ENCODE measurements at regions not wholly inside any gene's neighbourhood (a gene's known extent, or its start where the extent isn't known, plus 50 kb on each side); places are given as distances from the start of the nearest gene placed in this dataset.
"Not testable (repeated sequence)": the region's sequence is repeated elsewhere in the genome, so short reads cannot be mapped to it uniquely, and the experiment has no call there.

DNA sequence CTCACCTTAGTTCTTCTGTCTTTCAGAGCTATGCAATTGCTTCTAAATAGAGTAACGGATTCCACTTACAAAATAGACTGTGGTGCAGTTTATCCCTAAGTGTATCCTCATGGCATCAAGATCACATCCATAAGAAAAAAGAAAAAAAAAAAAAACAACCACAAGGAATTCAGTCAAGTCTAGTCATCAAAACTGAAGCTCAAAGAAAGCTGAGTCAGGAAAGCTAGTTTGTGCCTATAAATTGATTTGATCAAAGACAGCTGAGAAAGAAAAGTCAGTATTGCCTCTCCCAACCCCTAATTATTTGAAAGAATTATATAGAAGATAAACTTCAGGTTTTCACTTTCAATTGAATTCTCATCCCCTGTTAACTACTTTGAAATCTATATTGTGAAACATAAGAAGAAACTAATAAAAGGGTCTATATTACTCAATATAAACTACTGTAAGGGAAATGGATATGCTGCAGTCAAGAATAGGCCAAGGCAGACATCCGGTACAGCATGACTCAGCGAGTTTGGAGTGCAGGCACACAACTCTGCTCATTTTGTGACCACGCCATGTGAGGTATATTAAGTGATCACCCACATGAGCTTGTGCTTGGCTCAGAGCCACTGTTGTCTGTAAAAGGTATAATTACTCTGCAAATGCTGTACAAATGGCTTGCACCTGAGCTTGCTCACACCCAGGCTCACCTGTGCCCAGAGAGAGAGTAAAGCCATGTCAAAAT is 568.1 kb upstream of the CRIM1 start:
- no peak for DNase-seq

DNA sequence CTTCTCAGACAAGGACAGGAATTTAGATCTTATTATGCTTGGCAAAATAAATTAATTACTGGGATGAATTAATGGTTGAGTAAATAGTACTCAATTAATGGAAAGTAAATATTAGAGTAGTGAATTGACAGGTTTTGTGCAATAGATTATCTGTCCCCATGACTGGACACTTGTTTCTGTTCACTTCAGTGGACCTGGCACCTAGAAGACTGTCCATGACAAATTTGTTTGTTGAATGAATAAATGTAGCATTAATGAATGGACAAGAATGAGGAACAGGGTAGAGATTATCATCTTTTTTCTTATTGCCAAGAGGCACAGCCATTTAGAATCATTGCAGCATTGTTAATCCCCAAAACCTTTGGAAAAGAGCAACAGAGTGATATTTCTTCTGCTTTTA is 570.0 kb upstream of the CRIM1 start:
- DNase-seq, result no peak

DNA sequence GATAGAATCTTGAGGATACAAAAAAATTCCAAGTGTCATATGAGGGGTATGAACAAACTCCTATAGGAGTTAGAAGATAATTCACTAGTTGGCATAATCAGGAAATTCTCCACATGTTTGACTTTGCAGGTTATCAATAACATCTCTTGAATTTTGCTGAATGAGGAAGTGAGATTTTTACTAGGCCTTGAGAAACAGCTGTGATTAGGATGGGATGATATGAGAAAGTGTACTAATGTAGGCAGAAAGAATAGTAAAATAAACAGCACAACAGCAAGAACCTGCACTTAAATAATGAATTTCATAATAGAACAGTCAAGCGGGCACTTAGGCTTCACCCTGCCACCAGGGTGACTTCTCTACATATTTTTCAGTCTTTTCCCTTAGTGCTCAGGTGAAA is 570.8 kb upstream of the CRIM1 start:
- DNase-seq, result no peak

DNA sequence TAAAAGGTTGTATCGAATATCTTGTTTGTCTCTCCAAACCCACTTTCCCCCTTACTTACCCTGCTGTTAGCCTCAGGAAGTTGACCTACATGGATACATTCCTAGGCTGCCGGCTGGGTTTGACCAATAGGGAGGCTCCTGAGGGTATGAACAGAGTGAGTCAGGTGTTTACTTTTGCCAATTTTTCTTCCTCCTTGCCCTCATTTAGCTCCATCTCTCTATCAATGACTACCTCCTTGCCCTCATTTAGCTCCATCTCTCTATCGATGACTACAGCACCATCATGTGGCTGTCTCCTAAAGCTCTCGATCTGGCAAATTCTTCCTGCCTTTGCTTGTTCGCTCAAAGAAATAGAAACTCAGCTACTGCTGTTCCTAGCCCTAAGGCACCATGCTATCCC is 571.9 kb upstream of the CRIM1 start:
- no peak for DNase-seq

DNA sequence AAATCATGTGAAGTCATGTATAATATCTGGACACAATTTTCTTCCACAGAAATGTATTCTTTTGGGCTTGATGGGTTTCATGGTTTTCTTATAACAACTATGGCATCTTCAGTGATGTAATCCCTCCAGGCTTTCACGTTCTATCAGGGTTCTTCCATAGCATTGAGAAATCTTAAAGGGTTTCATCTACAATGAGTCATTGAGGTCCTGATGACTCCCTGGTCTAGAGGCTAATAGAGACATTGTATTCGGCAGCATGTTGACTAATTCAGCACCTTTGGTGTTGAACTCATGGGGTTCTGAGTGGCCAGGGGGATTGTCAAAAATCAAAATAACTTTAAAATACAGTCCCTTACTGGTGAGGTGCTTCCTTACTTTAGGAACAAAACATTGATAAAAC is 614.0 kb upstream of the CRIM1 start:
- no peak for DNase-seq

DNA sequence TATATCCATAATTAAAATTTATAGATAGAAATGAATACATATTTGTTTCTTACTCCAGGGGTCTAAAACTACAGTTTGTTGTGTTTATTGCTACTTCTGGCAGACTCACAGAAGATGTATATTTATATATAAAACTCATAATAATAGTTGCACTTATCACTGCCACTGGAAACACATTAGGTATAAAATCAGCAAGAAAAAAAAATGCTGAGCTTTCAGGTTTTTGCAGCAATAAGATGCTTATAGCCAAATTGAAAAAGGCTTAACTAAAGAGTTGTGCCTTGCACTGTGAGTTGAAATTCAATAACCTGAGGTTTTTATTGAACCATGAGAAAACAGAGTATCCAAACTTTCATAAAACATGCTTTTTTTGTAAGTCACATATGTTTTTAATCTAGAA is 623.9 kb upstream of the CRIM1 start:
- DNase-seq, result no peak

DNA sequence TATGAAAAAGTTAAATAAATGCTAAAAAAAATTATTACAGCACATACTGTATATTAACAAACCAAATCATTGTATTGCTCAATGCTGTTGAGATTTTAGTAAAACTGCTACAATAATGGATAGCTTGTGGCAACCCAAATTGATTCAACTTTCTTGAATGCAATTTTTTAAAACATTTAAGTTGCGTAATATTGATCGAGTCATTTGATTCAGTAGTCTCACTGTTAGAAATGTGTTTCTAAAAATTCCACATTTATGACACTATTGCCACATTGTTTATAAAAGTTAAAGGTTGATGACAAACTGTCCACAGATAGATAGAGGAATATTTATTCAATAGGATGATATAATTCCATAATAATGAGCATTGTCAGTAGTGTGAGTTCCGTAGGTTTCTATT is 640.7 kb upstream of the CRIM1 start:
- DNase-seq, result no peak

DNA sequence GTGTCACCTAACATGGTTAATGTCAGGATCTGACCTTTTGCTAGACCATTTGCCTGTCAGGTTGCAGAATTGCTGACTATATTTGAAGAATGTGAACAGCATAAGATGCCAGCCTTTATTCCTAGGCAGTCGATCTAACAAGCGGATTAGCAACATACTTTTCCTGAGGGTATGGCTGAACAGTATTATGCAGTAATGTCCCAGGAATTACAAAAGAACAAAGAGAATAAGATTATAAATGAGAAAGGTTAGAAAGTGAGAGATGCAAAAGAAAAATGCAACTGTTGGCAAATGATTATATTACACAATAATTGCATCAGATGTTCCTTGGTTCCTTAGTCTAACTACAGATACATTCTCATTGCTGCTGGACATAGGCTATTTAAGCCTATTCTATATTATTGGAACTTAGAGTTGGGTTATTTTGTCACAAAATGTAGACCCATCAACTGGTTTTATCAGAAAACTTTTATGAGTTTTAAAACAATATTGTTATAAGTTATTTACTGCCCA is 647.1 kb upstream of the CRIM1 start:
- DNase-seq, result no peak

DNA sequence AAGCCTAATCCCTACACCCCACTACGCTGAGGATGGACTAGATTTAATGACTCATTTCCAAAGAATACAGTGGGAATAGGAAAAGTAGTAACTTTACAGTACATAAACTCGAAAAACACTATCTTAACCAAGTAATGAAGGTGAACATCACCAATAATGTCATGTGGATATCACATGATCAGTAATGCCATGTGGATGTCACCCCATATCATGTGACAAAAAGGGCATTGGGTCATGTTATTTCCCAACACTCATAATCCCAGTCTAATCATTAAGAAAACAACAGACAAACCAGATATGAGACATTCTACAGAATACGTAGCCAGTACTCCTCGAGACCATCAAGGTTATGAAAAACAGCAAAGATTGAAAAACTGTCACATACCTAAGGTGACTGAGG is 667.3 kb upstream of the CRIM1 start:
- DNase-seq, result no peak

DNA sequence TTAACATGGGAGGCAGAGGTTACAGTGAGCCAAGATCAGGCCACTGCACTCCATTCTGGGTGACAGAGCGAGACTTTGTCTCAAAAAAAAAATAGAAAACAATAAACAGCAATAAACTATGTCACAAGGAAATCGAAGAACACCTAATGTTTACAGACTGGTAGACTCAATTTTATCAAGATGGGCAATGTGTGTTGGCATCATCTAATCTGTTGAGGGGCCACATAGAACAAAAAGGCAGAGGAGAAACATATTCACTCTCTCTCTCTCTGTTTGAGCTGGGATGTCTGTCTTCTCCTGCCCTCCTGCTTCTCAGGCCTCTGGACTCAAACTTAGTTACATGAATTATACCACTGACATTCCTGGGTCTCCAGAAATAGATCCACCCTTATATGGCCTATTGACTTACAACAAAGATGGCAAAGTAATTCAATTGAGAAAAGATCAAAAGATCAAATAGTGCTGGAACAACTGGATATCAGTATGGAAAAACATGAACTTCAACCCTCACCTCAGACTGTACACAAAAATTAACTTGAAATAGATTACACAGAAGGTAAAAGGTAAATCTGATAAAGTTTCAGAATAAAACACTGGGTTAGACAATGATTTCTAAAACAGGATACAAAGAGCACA is 703.8 kb upstream of the CRIM1 start:
- no peak for DNase-seq

DNA sequence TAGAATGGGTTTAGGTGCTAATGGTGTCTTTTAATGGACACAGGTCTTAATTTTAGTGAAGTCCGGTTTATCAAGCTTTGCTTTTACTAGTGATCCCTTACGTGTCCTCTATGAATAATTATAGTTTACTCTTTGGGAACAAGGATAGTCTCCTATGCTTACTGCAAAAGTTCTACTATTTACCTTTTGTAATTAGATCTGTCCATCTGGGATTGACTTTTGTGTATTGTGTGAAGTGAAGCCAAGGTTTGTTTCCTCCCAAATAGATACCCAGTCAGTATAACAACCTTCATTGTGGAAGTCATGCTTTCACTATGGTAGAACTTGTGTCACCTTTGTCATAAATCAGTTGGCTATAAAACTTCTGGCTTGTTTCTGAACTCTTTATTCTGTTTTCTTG is 740.9 kb upstream of the CRIM1 start:
- DNase-seq, result no peak

DNA sequence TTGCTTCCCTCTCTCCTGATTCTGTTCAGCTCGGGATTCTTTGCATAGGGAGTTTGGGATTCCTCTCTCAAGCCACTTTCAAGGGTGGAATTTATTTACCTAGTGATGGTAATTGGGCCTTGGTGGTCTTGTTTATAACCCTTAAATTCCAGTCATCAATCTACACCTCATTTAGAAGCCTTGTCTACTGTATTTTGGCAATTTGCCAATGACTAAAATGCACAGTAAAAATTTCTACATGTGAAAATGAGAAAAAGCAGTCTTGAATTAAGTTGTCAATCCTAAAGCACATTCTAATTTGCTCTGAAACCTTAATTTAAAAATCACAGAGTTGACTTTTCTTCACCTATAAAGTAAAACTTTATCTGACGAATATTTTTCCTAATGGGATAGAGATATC is 749.2 kb upstream of the CRIM1 start:
- DNase-seq, result no peak

DNA sequence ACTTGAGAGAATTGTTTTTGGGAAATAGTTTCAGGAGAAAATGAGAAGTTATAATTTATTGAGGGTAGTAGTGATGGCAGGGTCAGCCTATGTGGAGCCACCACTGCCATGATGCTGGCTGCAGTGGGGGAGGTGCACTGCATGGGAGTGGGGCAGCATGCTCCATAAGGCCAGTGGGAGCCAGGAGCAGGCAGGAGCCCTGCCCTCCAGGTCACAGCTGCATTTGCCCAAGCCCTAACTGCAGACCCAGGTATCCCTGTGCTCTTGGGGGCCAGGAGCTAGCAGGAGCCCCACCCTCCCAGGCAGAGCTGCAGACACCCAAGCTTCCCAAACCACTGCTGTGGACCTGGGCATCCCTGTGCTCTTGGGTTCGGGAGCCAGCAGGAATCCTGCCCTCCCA is 757.3 kb upstream of the CRIM1 start:
- no peak for DNase-seq

DNA sequence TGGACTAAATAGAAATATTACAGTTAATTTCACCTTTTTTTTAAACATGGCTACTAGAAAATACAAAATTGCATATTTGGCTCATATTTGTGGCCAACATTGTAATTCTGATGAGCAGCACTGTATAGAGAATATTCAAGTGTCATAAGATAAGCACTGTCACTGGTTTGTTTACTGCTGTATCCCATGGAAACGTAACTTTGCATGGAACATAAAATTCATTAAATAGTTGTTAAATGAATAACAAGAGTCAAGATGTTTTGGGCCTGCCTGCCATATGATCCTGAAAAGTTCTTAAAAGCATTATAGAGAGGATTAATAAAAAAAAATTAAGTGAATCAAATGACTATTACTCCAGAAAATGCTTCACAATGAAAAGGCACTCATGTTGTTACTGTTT is 763.7 kb upstream of the CRIM1 start:
- DNase-seq, result no peak

DNA sequence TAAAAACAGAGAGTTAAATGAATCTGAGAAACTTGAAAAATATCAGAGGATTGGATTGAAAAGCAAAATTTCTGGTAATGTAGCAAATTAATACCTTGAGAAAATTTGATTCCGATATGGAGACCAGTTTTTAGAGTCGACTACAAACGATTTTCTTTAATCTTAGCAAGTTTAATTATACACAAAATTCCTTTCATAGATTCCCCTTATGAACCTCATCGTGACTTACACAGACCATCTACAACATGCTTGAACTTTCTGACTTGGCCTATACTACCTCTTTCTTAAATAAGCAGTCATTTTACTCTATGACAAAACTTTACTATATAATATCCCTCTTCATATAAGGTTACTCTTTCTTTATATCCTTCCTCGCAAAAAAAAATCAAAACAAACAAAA is 769.6 kb upstream of the CRIM1 start:
- DNase-seq, result no peak

DNA sequence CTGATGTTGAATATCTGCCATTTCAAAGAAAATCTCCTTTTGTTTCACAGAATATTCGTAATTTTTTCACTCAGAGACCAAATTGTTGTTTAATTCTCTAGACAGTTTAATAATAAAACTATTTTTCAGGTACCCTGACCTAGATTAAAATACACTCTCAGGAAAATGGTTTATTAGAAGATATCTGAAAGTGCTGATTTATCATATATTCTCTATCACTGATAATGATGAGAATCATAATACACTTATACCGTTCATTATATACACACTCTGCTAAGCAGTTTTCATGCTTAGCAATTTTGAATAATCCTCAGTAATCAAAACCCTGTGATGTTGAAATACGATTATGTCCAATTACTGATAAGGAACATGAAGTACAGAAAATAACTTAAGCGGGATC is 772.9 kb upstream of the CRIM1 start:
- no peak for DNase-seq

DNA sequence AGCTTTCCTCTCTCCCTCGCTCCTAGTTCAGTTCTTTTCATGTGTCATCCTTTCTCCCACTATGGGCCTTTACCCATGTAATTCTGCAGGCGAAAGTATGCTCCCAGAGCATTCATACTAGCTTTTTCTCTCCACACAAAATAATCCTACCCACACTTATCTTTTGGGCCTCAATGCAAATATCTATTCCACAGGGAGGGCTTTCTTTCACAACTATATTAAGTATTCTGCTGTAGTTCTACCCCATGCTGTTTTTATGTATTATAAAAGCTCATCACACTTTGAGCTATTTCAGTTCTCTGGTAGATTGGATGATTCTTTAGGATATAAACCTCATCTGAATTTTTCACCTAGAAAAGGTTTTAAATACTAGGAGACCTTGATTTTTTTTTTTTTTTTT is 774.6 kb upstream of the CRIM1 start:
- DNase-seq, result no peak

DNA sequence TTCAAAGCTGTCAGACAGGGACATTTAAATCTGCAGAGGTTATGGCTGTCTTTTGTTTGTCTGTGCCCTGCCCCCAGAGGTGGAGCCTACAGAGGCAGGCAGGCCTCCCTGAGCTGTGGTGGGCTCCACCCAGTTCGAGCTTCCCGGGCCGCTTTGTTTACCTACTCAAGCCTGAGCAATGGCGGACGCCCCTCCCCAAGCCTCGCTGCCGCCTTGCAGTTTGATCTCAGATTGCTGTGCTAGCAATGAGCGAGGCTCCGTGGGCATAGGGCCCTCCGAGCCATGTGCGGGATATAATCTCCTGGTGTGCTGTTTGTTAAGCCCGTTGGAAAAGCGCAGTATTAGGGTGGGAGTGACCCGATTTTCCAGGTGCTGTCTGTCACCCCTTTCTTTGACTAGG is 787.0 kb upstream of the CRIM1 start:
- not testable (repeated sequence) for DNase-seq

DNA sequence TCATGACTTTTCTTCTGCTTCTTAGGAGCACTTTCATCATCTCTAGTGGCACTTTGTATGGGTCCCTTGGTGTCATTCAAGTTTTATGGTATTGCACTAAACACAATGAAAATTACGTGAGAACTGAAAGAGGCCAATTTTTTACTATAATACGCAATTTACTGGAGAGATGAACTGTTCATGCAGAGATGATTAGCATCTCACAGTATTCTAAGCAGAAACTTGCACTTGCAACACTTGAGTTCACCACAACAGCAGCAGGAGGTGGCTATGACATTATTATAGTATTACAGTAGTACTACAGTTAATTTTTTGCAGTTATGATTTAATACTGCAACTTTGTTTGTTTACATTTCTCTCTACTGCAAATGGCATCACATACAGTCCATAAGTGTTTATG is 793.1 kb upstream of the CRIM1 start:
- DNase-seq, result no peak

DNA sequence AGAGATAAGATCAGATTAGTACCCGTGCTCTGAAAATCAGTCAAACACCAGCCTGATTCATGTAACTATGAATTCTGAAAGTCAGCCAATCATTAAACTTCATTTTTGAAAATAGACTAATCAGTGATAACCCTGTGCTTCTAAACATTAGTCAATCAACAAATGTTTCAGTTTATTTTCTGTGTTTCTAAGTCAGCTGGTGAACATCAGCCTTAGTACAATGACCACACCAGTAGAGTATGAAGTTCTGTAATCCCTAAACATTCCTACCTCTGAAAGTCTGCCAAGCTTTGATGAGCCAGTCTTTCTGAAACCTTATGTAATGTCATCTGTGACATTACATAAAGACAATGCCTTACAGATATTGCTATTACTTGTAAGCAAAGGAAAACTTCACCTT is 807.4 kb upstream of the CRIM1 start:
- no peak for DNase-seq

DNA sequence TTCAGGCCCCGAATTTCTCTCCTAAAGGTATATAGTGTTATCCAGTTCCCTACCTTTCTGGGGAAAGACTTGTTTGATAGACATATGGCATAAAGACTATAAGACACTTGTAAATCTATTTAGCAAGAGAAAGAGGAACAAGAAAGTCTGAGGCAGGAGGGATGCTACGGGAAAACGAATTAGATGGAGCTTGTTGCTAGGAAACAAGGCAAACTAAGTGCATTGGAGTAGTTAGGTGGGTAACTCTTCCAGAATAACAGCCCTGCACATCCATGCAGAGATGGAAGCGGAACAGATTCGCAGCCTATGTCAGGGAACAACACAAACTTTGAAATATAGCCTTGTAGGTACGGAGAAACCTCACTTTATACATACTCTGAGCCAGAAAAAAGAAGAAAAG is 810.3 kb upstream of the CRIM1 start:
- no peak for DNase-seq

DNA sequence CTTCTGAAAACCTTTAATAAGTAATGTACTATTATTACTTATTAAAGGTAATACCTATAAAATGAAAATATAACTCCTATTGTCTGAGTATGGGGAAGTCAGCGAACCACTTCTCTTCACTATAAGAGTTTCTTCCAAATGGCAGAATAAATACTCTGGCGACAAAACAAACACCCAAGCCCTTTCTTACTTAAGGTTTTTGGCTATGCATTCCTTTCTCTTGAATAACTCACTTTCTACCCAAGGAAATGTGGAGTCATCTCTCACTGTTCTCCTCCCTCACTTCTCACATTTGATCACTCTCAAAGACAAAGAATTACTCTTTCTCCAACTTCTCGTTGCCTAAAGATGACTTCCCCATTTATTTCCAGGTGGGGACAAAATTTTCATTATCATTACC is 816.8 kb upstream of the CRIM1 start:
- DNase-seq, result no peak

DNA sequence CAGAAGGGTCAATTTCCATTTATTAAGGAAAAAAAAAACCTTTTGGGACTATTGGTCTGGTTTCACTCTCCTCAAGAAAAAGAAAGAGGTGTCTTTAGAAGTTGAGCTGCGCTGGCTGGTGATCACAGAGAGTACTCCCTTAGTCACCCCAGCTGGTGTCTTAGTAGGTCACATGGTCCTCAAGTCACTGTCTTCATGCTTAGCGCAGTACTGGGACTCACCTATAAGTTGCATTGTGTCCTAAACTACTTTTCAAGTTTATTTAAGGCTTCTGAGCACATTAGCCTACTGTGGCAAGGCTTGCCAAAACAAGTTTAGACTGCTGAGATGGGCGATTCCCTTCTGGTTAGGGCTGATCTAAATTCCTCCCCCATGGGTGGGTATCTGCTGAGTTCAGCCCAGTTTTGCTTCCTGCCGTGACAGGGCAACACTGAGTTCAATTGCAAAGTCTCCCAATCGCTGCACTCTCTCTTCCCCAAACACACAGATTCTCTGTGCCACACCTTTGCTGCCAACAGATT is 824.9 kb upstream of the CRIM1 start:
- no peak for DNase-seq

DNA sequence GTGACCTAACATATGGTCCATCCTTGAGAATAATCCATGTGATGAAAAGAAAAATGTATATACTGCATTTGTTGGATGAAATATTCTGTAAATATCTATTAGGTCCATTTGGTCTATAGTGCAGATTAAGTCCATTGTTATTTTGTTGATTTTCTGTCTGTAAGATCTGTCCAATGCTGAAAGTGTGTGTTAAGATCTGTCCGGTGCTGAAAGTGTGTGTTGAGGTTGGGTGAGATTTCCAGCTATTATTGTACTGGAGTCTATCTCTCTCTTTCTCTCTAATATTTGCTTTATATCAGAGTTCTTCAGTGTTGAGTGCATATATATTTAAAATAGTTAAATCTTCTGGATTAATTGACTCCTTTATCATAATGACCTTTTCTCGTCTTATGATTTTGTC is 828.8 kb upstream of the CRIM1 start:
- DNase-seq, result no peak

DNA sequence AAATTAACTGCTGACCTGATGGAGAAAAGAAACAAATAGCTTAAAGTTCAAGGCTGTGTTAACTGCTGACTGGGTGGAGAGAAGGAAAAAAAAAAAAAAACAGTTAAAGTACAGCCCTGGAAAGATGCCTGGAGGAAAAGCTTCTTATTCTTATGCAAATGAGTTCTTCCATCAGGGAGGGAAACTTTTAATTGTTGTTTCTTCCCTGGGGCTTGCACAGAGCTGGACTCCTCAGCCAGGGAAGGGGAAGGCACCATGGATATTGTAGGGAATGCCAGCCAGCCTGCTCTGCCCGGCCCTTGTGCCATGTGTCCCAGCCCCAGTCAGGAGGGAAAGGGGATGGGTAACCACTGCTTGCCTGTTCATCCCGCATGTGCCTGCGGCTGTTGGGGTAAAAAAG is 833.1 kb upstream of the CRIM1 start:
- DNase-seq, result no peak

Data from activated naive CD4-positive, alpha-beta T cell treated with Interleukin-2 at 50 U/mL for 16 hours (primary cell).